ENCODE measurements at regions not wholly inside any gene's neighbourhood (a gene's known extent, or its start where the extent isn't known, plus 50 kb on each side); places are given as distances from the start of the nearest gene placed in this dataset.
A peak's percentile ranks its signal among the peaks of the same experiment; 100 is the strongest.

- Mint-ChIP-seq H3K27me3 (peaks cover 4% of the 10 kb centered on the region), H3K4me1 (no peaks in the 10 kb centered on the region)
Measured at GRCh38 chr12:63052696-63053095, 98.3 kb downstream of the AVPR1A start.

GRCh38 chr12:63047146-63047545 lies 103.9 kb downstream of the AVPR1A start:
- Mint-ChIP-seq H3K4me3 (no peak overlapping the region), H3K9me3 (peaks cover 3 to 5% (median 4%) of the 10 kb centered on the region in 3 donors), H3K4me1 (no peaks in the 10 kb centered on the region), H3K27me3 (peaks cover 2% of the 10 kb centered on the region), H3K27ac (no peak overlapping the region), H3K36me3 (no peaks in the 10 kb centered on the region)

More at GRCh38 chr12:63052696-63053095, 98.3 kb downstream of the AVPR1A start:
- Mint-ChIP-seq H3K36me3 (peaks cover 2% of the 10 kb centered on the region), H3K9me3 (peaks cover 3 to 9% (median 6%) of the 10 kb centered on the region in 3 donors), H3K4me3 (no peak overlapping the region), H3K27ac (no peak overlapping the region)

GRCh38 chr12:63045020-63045860 lies 105.8 kb downstream of the AVPR1A start:
- H3K27me3 Mint-ChIP-seq, result peaks cover 2% of the 10 kb centered on the region
- no peak overlapping the region for H3K27ac Mint-ChIP-seq
- H3K4me3 Mint-ChIP-seq, result no peak overlapping the region

GRCh38 chr12:63042646-63043045 lies 107.7 kb upstream of the PPM1H start:
- Mint-ChIP-seq H3K9me3 (peaks cover 0 to 2% (median 0%) of the 10 kb centered on the region in 3 donors), H3K27me3 (no peaks in the 10 kb centered on the region), H3K4me3 (no peak overlapping the region), H3K27ac (no peak overlapping the region), H3K36me3 (no peaks in the 10 kb centered on the region), H3K4me1 (no peaks in the 10 kb centered on the region)

More at GRCh38 chr12:63045020-63045860, 105.8 kb downstream of the AVPR1A start:
- no peaks in the 10 kb centered on the region for H3K36me3 Mint-ChIP-seq
- peaks cover 0 to 5% (median 2%) of the 10 kb centered on the region in 3 donors for H3K9me3 Mint-ChIP-seq
- no peaks in the 10 kb centered on the region for H3K4me1 Mint-ChIP-seq

- Mint-ChIP-seq H3K27ac (no peak overlapping the region), H3K4me3 (no peak overlapping the region), H3K9me3 (peaks cover 0 to 2% (median 0%) of the 10 kb centered on the region in 3 donors), H3K27me3 (no peaks in the 10 kb centered on the region), H3K4me1 (no peaks in the 10 kb centered on the region), H3K36me3 (no peaks in the 10 kb centered on the region)
Measured at GRCh38 chr12:63041601-63042000, 106.7 kb upstream of the PPM1H start.

DNA sequence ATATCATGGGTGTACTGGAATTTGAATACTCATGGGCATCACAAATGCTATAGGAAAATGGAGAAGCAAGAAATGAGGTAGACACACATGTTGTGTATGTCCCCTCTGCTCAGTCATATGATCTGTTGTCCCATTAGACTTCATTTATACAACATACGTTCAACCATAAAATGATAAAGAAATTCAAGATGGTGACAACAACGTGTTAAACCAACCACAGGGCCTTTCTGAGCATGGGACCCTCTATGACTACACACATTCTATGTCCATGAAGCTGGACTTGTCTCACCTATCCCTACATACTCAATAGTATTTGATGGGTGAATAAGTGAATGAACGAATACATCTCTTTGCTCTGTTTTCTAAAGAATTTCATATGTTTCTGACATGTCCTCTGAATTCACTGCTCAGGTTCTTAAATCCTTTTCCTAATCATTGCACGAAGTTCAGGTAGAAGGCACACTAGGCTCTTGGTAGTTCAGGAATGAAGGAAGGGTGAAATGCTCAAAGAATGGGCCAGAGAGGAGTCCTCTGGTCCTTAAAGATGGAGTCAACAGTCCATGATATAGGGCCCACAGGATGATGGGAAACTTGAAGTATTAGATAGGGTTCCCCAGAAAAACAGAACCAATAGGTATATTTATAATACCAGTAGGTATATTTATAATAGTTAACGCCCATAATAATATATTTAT lies 105.7 kb upstream of the PPM1H start:
- H3K9me3 Mint-ChIP-seq, result peaks cover 0 to 2% (median 0%) of the 10 kb centered on the region in 3 donors
- H3K36me3 Mint-ChIP-seq, result no peaks in the 10 kb centered on the region
- no peaks in the 10 kb centered on the region for H3K4me1 Mint-ChIP-seq
- no peak overlapping the region for H3K27ac Mint-ChIP-seq
- no peaks in the 10 kb centered on the region for H3K27me3 Mint-ChIP-seq
- H3K4me3 Mint-ChIP-seq, result no peak overlapping the region

GRCh38 chr12:63038713-63039100 lies 103.8 kb upstream of the PPM1H start:
- Mint-ChIP-seq H3K27me3 (no peaks in the 10 kb centered on the region), H3K4me3 (no peak overlapping the region), H3K4me1 (no peaks in the 10 kb centered on the region), H3K9me3 (peaks cover 0 to 2% (median 0%) of the 10 kb centered on the region in 3 donors), H3K36me3 (no peaks in the 10 kb centered on the region), H3K27ac (no peak overlapping the region)

DNA sequence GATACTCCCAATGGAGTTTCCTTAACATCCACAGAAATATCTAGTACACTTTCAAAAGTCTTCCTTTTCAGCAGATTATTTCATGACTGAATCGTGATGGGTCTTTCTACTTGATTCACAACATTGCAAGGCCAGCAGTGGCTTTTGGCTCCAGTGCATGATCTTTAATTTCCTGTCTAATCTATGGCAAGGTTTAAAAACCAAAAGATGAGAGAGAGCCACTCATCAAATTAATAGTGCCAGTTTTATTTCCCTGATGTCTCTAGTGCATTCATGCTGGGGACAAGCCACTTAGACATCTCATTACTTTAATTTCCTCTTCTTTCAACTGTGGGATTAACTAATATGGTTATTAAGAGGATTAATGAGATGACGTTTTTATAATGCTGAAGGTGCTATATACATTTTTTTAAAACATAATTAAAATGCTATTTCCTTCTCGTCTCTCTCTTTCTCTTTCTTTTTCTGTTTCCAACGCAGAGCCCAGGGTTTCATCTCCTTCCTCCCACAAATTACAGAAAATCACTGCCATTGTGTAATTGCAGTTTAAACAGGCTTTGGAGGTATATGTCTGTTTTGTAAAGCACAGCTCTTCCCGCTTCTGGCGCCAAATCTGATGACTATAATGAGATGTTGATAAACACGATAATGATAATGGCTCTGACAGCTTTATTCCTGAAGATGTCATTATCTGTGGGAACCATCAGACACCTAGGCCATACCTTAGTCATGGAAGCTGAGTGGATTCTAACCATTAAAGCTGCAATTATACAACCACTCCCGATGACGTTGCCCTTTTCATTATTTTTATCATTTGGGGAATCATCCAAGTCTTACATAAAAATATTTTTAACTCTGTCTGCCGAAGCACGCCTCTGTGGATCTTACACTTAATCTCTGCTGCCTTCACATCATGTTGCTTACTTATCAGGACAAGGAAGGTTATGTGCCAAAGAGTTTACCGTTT lies 103.1 kb upstream of the PPM1H start:
- H3K9me3 Mint-ChIP-seq, result peaks cover 0 to 2% (median 0%) of the 10 kb centered on the region in 3 donors
- H3K27me3 Mint-ChIP-seq, result peaks cover under 1% of the 10 kb centered on the region
- H3K27ac Mint-ChIP-seq, result no peak overlapping the region
- no peaks in the 10 kb centered on the region for H3K36me3 Mint-ChIP-seq
- no peak overlapping the region for H3K4me3 Mint-ChIP-seq
- H3K4me1 Mint-ChIP-seq, result no peaks in the 10 kb centered on the region

DNA sequence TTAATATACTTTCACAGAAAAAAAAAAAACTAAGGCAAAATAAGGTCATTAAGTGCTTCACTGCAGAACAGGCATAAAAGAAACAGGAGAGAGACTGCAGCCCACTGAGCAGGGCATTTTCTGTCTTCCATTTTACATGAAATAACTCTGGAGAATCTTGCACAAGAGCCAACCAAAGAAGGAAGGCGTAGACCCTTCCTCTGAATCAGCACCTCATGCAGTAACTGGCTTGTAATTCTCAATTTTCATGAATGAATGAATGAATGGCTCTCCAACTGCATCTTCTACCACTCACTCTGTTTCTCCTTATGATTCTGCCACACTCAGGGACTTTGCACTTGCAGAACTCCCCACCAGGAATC lies 102.0 kb upstream of the PPM1H start:
- Mint-ChIP-seq H3K4me3 (no peak overlapping the region), H3K9me3 (peaks cover 0 to 2% (median 0%) of the 10 kb centered on the region in 3 donors), H3K27ac (no peak overlapping the region), H3K4me1 (no peaks in the 10 kb centered on the region), H3K27me3 (peaks cover 1% of the 10 kb centered on the region), H3K36me3 (no peaks in the 10 kb centered on the region)

DNA sequence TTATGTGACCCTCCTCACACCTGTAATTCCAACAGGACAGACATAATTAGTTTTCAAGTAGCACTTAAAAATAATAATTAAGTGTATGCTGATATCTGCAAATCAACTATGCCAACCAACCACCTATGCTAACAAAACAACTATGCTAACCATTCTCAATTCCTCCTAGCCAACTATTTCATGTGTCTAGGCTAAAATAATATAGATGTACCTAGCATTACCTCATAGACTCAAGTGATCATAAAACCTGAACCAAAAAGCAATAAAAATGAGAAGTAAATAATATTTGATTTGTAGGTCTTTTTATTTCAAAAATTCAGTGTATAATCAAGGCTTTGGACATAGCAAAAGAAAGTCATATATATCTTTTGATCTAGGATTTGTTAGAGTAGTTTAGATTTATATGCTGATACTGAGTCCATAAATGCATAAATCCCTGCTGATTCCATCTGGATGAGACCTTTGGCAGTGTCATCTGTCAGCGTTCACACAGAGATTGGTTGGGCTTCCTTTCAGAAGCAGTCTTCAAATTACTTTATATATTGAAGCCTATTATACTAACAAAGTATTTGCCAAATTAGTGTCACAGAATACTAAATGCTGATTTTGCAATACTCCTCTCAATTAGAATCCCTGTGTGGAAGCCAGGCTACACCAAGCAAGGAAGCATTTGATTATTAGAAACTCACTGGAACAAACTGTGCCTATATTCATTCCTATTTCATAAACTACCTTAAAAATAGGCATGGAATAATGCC lies 101.4 kb upstream of the PPM1H start:
- Mint-ChIP-seq H3K9me3 (peaks cover 0 to 2% (median 0%) of the 10 kb centered on the region in 3 donors), H3K36me3 (no peaks in the 10 kb centered on the region), H3K27ac (no peak overlapping the region), H3K27me3 (peaks cover 1% of the 10 kb centered on the region), H3K4me1 (no peaks in the 10 kb centered on the region), H3K4me3 (no peak overlapping the region)

GRCh38 chr12:63034601-63035000 lies 99.7 kb upstream of the PPM1H start:
- no peak overlapping the region for H3K4me3 Mint-ChIP-seq
- peaks cover 1% of the 10 kb centered on the region for H3K27me3 Mint-ChIP-seq
- no peaks in the 10 kb centered on the region for H3K36me3 Mint-ChIP-seq
- no peak overlapping the region for H3K27ac Mint-ChIP-seq
- H3K4me1 Mint-ChIP-seq, result no peaks in the 10 kb centered on the region
- H3K9me3 Mint-ChIP-seq, result no peaks in the 10 kb centered on the region

GRCh38 chr12:63029676-63030075 lies 94.7 kb upstream of the PPM1H start:
- H3K4me1 Mint-ChIP-seq, result no peaks in the 10 kb centered on the region
- peaks cover 0 to 5% (median 0%) of the 10 kb centered on the region in 3 donors for H3K9me3 Mint-ChIP-seq
- peaks cover 1% of the 10 kb centered on the region for H3K27me3 Mint-ChIP-seq
- no peak overlapping the region for H3K4me3 Mint-ChIP-seq
- H3K27ac Mint-ChIP-seq, result peak overlapping the region in 1 of 3 donors; percentile 47
- no peaks in the 10 kb centered on the region for H3K36me3 Mint-ChIP-seq

GRCh38 chr12:63028951-63029350 lies 94.0 kb upstream of the PPM1H start:
- no peaks in the 10 kb centered on the region for H3K4me1 Mint-ChIP-seq
- H3K27me3 Mint-ChIP-seq, result peaks cover 1% of the 10 kb centered on the region
- no peak overlapping the region for H3K27ac Mint-ChIP-seq
- no peak overlapping the region for H3K4me3 Mint-ChIP-seq
- peaks cover 0 to 5% (median 0%) of the 10 kb centered on the region in 3 donors for H3K9me3 Mint-ChIP-seq
- H3K36me3 Mint-ChIP-seq, result no peaks in the 10 kb centered on the region

DNA sequence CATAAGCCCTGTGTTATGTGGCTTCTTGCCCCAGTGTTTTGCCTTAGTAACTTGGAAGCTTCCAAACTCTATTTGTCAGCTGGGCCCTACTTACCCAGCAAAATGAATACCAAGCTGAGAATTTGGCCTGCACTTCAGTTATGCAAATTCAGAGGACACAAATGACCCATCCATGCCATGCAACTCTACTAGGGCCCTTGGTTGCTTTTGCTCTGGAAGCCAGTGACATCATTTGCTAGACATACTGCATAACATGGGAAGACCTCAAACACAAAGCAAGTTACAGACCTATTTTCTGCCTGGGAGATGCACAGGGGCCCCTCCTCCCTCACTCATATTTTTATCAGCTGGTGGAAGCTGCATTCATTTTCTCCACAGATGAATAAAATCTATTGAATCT lies 90.2 kb upstream of the PPM1H start:
- Mint-ChIP-seq H3K27me3 (no peaks in the 10 kb centered on the region), H3K9me3 (peaks cover 0 to 5% (median 0%) of the 10 kb centered on the region in 3 donors), H3K4me3 (no peak overlapping the region), H3K27ac (peak overlapping the region in 1 of 3 donors; percentile 31), H3K36me3 (peaks cover 1% of the 10 kb centered on the region), H3K4me1 (peaks cover 0 to 1% (median 0%) of the 10 kb centered on the region in 3 donors)
